Stimulated activated memory B cell treated with anti-CD40 and anti-IgM and Interleukin-4, amounts not matched to agents 10 μg/mL and 1 μg/mL and 100 μg/mL, for 72 hours (primary cell): ENCODE measurements at regions not wholly inside any gene's neighbourhood (a gene's known extent, or its start where the extent isn't known, plus 50 kb on each side); places are given as distances from the start of the nearest gene placed in this dataset.
A peak's percentile ranks its signal among the peaks of the same experiment; 100 is the strongest.

Experiments used
- ATAC-seq: fragments of 150-1000 bp; cut with Tn5 transposase; 2 replicates; pipeline ENCODE4 v1.10.0; 2021
- H3K27ac Mint-ChIP-seq: one replicate; pipeline ENCODE4 v1.8.0; 2022; ENCODE audit warnings: mild to moderate bottlenecking, mixed read lengths
- H3K27me3 Mint-ChIP-seq: one replicate; pipeline ENCODE4 v1.8.0; 2022; ENCODE audit warnings: mixed read lengths
- H3K36me3 Mint-ChIP-seq: one replicate; pipeline ENCODE4 v1.8.0; 2022; ENCODE audit warnings: mixed read lengths
- H3K4me1 Mint-ChIP-seq: one replicate; pipeline ENCODE4 v1.8.0; 2022; ENCODE audit warnings: mixed read lengths
- H3K4me3 Mint-ChIP-seq: one replicate; pipeline ENCODE4 v1.8.0; 2022; ENCODE audit warnings: mild to moderate bottlenecking, moderate library complexity, mixed read lengths
- H3K9me3 Mint-ChIP-seq: one replicate; pipeline ENCODE4 v1.8.0; 2022; ENCODE audit warnings: mixed read lengths

GRCh38 chr20:11810311-11811083 lies 107.2 kb upstream of the BTBD3 start:
- peak; percentile 16 for ATAC-seq
- no peaks in the 10 kb centered on the region for H3K9me3 Mint-ChIP-seq
- no peak overlapping the region for H3K4me3 Mint-ChIP-seq
- no peaks in the 10 kb centered on the region for H3K36me3 Mint-ChIP-seq
- H3K27me3 Mint-ChIP-seq: no peaks in the 10 kb centered on the region
- H3K27ac Mint-ChIP-seq: no peak overlapping the region
- H3K4me1 Mint-ChIP-seq: no peaks in the 10 kb centered on the region

GRCh38 chr20:11813106-11813890 lies 104.4 kb upstream of the BTBD3 start:
- H3K9me3 Mint-ChIP-seq: peaks cover 3% of the 10 kb centered on the region
- no peak overlapping the region for H3K27ac Mint-ChIP-seq
- H3K4me3 Mint-ChIP-seq: no peak overlapping the region
- no peaks in the 10 kb centered on the region for H3K36me3 Mint-ChIP-seq
- no peaks in the 10 kb centered on the region for H3K27me3 Mint-ChIP-seq
- no peaks in the 10 kb centered on the region for H3K4me1 Mint-ChIP-seq
- ATAC-seq: no peak

GRCh38 chr20:11814267-11814666 lies 103.4 kb upstream of the BTBD3 start:
- Mint-ChIP-seq H3K4me3 (no peak overlapping the region), H3K36me3 (no peaks in the 10 kb centered on the region), H3K27me3 (no peaks in the 10 kb centered on the region), H3K27ac (no peak overlapping the region), H3K9me3 (peaks cover 3% of the 10 kb centered on the region), H3K4me1 (no peaks in the 10 kb centered on the region)
- no peak for ATAC-seq

DNA sequence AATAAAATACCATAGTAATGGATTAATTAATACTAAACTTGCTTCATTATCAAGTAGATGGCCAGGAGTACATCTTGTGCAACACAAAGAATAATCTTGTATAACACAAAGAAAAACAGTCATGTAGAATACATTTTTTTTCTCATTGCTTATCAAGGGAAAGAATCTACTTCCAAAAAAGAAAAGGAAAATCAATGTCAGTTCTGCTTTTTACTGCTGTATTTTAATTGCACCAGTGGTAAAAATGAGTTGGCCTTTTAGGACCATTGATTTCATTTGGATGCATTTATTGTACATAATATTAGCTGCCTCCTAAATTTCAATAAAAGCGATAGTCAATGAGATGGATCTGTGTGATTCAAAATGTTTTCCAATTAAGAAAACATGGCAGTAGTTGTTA lies 96.9 kb upstream of the BTBD3 start:
- Mint-ChIP-seq H3K4me3 (no peak overlapping the region), H3K4me1 (no peaks in the 10 kb centered on the region), H3K27me3 (no peaks in the 10 kb centered on the region), H3K36me3 (no peaks in the 10 kb centered on the region), H3K9me3 (peaks cover 3% of the 10 kb centered on the region), H3K27ac (no peak overlapping the region)
- no peak for ATAC-seq

DNA sequence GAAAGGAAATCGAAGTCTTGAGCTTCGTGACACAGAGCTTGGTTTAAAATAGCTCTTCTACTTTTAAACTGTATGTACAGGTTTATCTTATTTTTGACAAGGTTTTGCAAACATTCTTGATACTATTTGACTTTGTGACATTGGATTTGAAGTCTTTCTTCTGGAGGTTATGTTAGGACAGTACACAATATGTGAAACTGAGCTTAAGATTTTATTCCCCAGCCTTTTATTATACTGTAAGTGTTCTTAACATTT lies 95.2 kb upstream of the BTBD3 start:
- Mint-ChIP-seq H3K4me3 (no peak overlapping the region), H3K4me1 (no peaks in the 10 kb centered on the region), H3K27ac (no peak overlapping the region), H3K27me3 (no peaks in the 10 kb centered on the region), H3K9me3 (no peaks in the 10 kb centered on the region), H3K36me3 (no peaks in the 10 kb centered on the region)
- ATAC-seq: no peak

GRCh38 chr20:11826334-11826733 lies 91.4 kb upstream of the BTBD3 start:
- no peaks in the 10 kb centered on the region for H3K36me3 Mint-ChIP-seq
- no peak overlapping the region for H3K4me3 Mint-ChIP-seq
- no peaks in the 10 kb centered on the region for H3K4me1 Mint-ChIP-seq
- H3K27me3 Mint-ChIP-seq: no peaks in the 10 kb centered on the region
- no peak overlapping the region for H3K27ac Mint-ChIP-seq
- no peak for ATAC-seq
- no peaks in the 10 kb centered on the region for H3K9me3 Mint-ChIP-seq

- Mint-ChIP-seq H3K27ac (no peak overlapping the region), H3K4me1 (no peaks in the 10 kb centered on the region), H3K4me3 (no peak overlapping the region), H3K9me3 (no peaks in the 10 kb centered on the region), H3K36me3 (no peaks in the 10 kb centered on the region), H3K27me3 (no peaks in the 10 kb centered on the region)
- ATAC-seq: no peak
These were observed 85.3 kb upstream of the BTBD3 start for GRCh38 chr20:11832397-11832796.

GRCh38 chr20:11832851-11833250 lies 84.8 kb upstream of the BTBD3 start:
- no peaks in the 10 kb centered on the region for H3K4me1 Mint-ChIP-seq
- H3K4me3 Mint-ChIP-seq: no peak overlapping the region
- no peaks in the 10 kb centered on the region for H3K27me3 Mint-ChIP-seq
- ATAC-seq: no peak
- H3K36me3 Mint-ChIP-seq: no peaks in the 10 kb centered on the region
- H3K9me3 Mint-ChIP-seq: no peaks in the 10 kb centered on the region
- H3K27ac Mint-ChIP-seq: no peak overlapping the region

- no peaks in the 10 kb centered on the region for H3K27me3 Mint-ChIP-seq
- no peak overlapping the region for H3K27ac Mint-ChIP-seq
These were observed 83.9 kb upstream of the BTBD3 start for GRCh38 chr20:11833825-11834224.

GRCh38 chr20:11838076-11838636 lies 79.5 kb upstream of the BTBD3 start:
- Mint-ChIP-seq H3K36me3 (no peaks in the 10 kb centered on the region), H3K9me3 (peaks cover 7% of the 10 kb centered on the region), H3K27ac (no peak overlapping the region), H3K4me1 (no peaks in the 10 kb centered on the region), H3K27me3 (no peaks in the 10 kb centered on the region), H3K4me3 (no peak overlapping the region)
- no peak for ATAC-seq

More at GRCh38 chr20:11833825-11834224, 83.9 kb upstream of the BTBD3 start:
- Mint-ChIP-seq H3K4me3 (no peak overlapping the region), H3K4me1 (no peaks in the 10 kb centered on the region), H3K36me3 (no peaks in the 10 kb centered on the region), H3K9me3 (no peaks in the 10 kb centered on the region)
- ATAC-seq: no peak

- Mint-ChIP-seq H3K4me1 (no peaks in the 10 kb centered on the region), H3K27me3 (no peaks in the 10 kb centered on the region), H3K36me3 (no peaks in the 10 kb centered on the region), H3K9me3 (peaks cover 16% of the 10 kb centered on the region), H3K27ac (no peak overlapping the region), H3K4me3 (no peak overlapping the region)
- ATAC-seq: no peak
These were observed 75.7 kb upstream of the BTBD3 start for GRCh38 chr20:11841972-11842461.

DNA sequence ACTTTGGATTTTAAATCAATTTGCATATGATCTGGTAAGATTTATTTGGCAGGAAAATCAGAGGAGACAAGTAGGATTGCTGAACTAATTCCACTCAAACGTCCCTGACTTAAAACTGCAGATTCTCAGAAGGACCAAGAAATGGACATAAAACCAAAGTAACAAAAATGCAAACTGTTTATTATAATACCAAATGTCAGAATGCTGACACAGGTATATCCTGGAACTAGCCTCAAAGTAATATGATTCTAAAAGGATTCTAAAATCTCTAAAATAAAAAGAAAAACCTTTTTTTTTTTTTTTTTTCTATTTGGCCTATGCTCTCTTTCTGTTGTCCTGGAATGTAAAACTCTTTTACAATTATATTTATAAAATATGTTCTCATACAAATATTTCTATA lies 74.4 kb upstream of the BTBD3 start:
- no peak for ATAC-seq

DNA sequence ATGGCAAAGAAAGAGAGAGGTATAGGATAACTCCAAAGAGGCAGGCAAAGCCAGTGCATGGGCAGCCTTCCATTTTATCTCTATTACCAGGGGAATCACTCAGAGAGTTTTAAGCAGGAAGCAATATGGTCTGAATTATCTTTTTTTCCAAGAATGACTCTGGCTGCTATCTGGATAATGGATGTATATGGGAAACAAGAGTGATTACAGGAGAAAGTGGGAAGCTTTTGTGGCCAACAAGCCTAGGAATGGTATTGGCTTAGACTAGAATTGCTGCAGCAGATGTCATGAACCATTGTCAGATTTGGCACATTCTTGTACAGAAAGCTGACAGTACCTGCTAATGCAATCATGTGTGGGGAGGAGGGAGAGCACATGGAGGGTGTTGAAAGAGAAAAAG lies 73.0 kb upstream of the BTBD3 start:
- ATAC-seq: no peak
- H3K4me3 Mint-ChIP-seq: no peak overlapping the region

More for the DNA sequence above, 74.4 kb upstream of the BTBD3 start:
- Mint-ChIP-seq H3K27me3 (no peaks in the 10 kb centered on the region), H3K4me1 (no peaks in the 10 kb centered on the region), H3K27ac (no peak overlapping the region), H3K36me3 (no peaks in the 10 kb centered on the region), H3K9me3 (peaks cover 16% of the 10 kb centered on the region), H3K4me3 (no peak overlapping the region)

DNA sequence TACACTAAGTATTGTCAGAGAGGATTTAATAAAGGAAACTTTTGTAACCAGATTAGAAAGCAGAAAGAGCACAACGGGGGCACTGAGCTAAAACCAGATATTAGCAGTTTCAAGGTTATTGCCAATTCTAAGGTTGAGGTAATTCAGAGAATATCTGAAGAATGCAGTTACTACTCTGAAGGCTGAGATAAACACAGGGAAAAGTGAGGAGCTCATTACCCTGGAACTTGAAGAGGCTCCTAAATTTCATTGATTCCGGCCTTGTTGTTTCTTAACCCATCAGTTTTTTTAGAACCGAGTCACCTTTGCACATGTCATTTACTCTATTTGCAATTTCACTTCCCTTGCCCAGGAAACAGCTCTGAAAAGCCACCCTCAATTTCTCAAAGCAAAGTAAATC lies 72.4 kb upstream of the BTBD3 start:
- Mint-ChIP-seq H3K4me3 (no peak overlapping the region), H3K27me3 (no peaks in the 10 kb centered on the region), H3K27ac (no peak overlapping the region), H3K4me1 (no peaks in the 10 kb centered on the region), H3K36me3 (no peaks in the 10 kb centered on the region), H3K9me3 (peaks cover 13% of the 10 kb centered on the region)
- no peak for ATAC-seq

More for the DNA sequence above, 73.0 kb upstream of the BTBD3 start:
- no peaks in the 10 kb centered on the region for H3K4me1 Mint-ChIP-seq
- H3K36me3 Mint-ChIP-seq: no peaks in the 10 kb centered on the region
- no peak overlapping the region for H3K27ac Mint-ChIP-seq
- peaks cover 16% of the 10 kb centered on the region for H3K9me3 Mint-ChIP-seq
- H3K27me3 Mint-ChIP-seq: no peaks in the 10 kb centered on the region

GRCh38 chr20:11846131-11846530 lies 71.6 kb upstream of the BTBD3 start:
- no peak overlapping the region for H3K27ac Mint-ChIP-seq
- H3K9me3 Mint-ChIP-seq: peaks cover 13% of the 10 kb centered on the region
- no peak for ATAC-seq
- H3K4me1 Mint-ChIP-seq: no peaks in the 10 kb centered on the region
- no peaks in the 10 kb centered on the region for H3K36me3 Mint-ChIP-seq
- no peak overlapping the region for H3K4me3 Mint-ChIP-seq
- H3K27me3 Mint-ChIP-seq: no peaks in the 10 kb centered on the region

- Mint-ChIP-seq H3K27me3 (no peaks in the 10 kb centered on the region), H3K27ac (no peak overlapping the region), H3K4me1 (no peaks in the 10 kb centered on the region), H3K36me3 (no peaks in the 10 kb centered on the region), H3K4me3 (no peak overlapping the region), H3K9me3 (peaks cover 9% of the 10 kb centered on the region)
- no peak for ATAC-seq
These were observed 69.9 kb upstream of the BTBD3 start for GRCh38 chr20:11847827-11848226.
